Body of pancreas (tissue), 4 donors: ENCODE measurements at regions not wholly inside any gene's neighbourhood (a gene's known extent, or its start where the extent isn't known, plus 50 kb on each side); places are given as distances from the start of the nearest gene placed in this dataset.
A peak's percentile ranks its signal among the peaks of the same experiment; 100 is the strongest.
"Not testable (repeated sequence)": the region's sequence is repeated elsewhere in the genome, so short reads cannot be mapped to it uniquely, and the experiment has no call there.

ENCODE experiments used
- ATAC-seq: fragments of 150-250 bp; one replicate; pipeline ENCODE4 v1.9.1; 2016
- DNase-seq, 4 donors: peaks; one replicate each; pipeline ENCODE4 v3.0.0-alpha.2; 2019
- H3K27ac ChIP-seq, 4 donors: fragments of 200-600 bp; sonication (generic); 1 replicate in 3 of 4; 2 replicates in 1 of 4; pipeline versions ENCODE4 v1.5.1 to v1.6.1; 2016 to 2019; ENCODE audit warnings: mild to moderate bottlenecking in 1 of 4, mixed read lengths in 1 of 4, moderate library complexity in 1 of 4
- H3K27me3 ChIP-seq, 2 donors: fragments of 200-600 bp; sonication (generic); one replicate each; pipeline ENCODE4 v1.6.0; 2016; ENCODE audit warnings: mild to moderate bottlenecking in 1 of 2
- H3K36me3 ChIP-seq, 2 donors: fragments of 200-600 bp; sonication (generic); replicated peaks in 1 of 2; 2 replicates each; pipeline ENCODE4 v1.5.1; 2016; ENCODE audit warnings: low read depth in 2 of 2; ENCODE audit not compliant: insufficient read depth in 1 of 2
- H3K4me1 ChIP-seq: fragments of 200-600 bp; sonication (generic); one replicate; pipeline ENCODE4 v1.6.0; 2016
- H3K4me3 ChIP-seq, 2 donors: fragments of 200-600 bp; sonication (generic); 1 replicate in 1 of 2; 2 replicates in 1 of 2; pipeline ENCODE4 v1.5.1; 2016 to 2019
- H3K9me3 ChIP-seq, 3 donors: fragments of 200-600 bp; sonication (generic); 1 replicate in 2 of 3; 2 replicates in 1 of 3; pipeline ENCODE4 v1.5.1; 2016
- CTCF ChIP-seq, 7 experiments: fragments of 450-650 bp in 4 of 7; fragments of 200-600 bp in 3 of 7; sonication (generic) in 3 of 7; IDR thresholded peaks; one replicate each; pipeline ENCODE4 v1.5.1; 2016 to 2019; ENCODE audit warnings: antibody characterized with exemption in 7 of 7
- POLR2A ChIP-seq, 3 donors: fragments of 450-650 bp; IDR thresholded peaks; one replicate each; pipeline ENCODE4 v1.6.1; 2016; ENCODE audit warnings: antibody characterized with exemption in 3 of 3, mild to moderate bottlenecking in 2 of 3
- WGBS, 2 donors: methylation state at CpG; one replicate each; pipeline ENCODE4 v1.1.5; 2017; 5-methylcytosine and 5-hydroxymethylcytosine counted together
- intact Hi-C: fragments of 100-400 bp; cut with DNase I; formaldehyde crosslinking; loops from one replicate; pipeline ENCODE4 v1.15.1; 2023

- Histone ChIP-seq H3K4me3 (no peak overlapping the region), H3K36me3 (no peaks in the 10 kb centered on the region), H3K4me1 (no peaks in the 10 kb centered on the region), H3K27ac (no peak overlapping the region), H3K9me3 (no peaks in the 10 kb centered on the region), H3K27me3 (no peaks in the 10 kb centered on the region)
- DNase-seq (no peak), ATAC-seq (no peak)
- no peak for TF ChIP-seq POLR2A (IDR thresholded peaks at IDR 0.05)
- TF ChIP-seq CTCF (IDR thresholded peaks at IDR 0.05): no peak
- 87 to 100% methylated on average over 1 of the region's 1 CpG for WGBS, 2 donors
- intact Hi-C loops: no loop called here
Observed at GRCh38 chr6:11311970-11312369, 79.5 kb upstream of the NEDD9 start.

GRCh38 chr6:11309947-11310665 lies 77.6 kb upstream of the NEDD9 start:
- no peak for ATAC-seq

GRCh38 chr6:11307226-11307625 lies 74.8 kb upstream of the NEDD9 start:
- Histone ChIP-seq H3K4me3 (no peak overlapping the region), H3K9me3 (no peaks in the 10 kb centered on the region), H3K27ac (no peak overlapping the region), H3K36me3 (no peaks in the 10 kb centered on the region), H3K27me3 (no peaks in the 10 kb centered on the region), H3K4me1 (no peaks in the 10 kb centered on the region)
- ATAC-seq (no peak), DNase-seq (no peak)
- intact Hi-C loops: no loop called here
- TF ChIP-seq POLR2A (IDR thresholded peaks at IDR 0.05): no peak
- no peak for TF ChIP-seq CTCF (IDR thresholded peaks at IDR 0.05)
- 94 to 98% methylated on average over 3 of the region's 3 CpGs for WGBS, 2 donors

More at GRCh38 chr6:11309947-11310665, 77.6 kb upstream of the NEDD9 start:
- TF ChIP-seq POLR2A (IDR thresholded peaks at IDR 0.05): no peak
- no peak for TF ChIP-seq CTCF (IDR thresholded peaks at IDR 0.05)
- Histone ChIP-seq H3K27me3 (no peaks in the 10 kb centered on the region), H3K27ac (no peak overlapping the region), H3K4me1 (no peaks in the 10 kb centered on the region), H3K36me3 (no peaks in the 10 kb centered on the region), H3K9me3 (no peaks in the 10 kb centered on the region), H3K4me3 (no peak overlapping the region)
- DNase-seq: peak in 1 of 4 donors; percentile 17
- intact Hi-C loops: no loop called here
- 64 to 85% methylated on average over 7 of the region's 7 CpGs for WGBS, 2 donors

GRCh38 chr6:11304946-11305345 lies 72.5 kb upstream of the NEDD9 start:
- DNase-seq (no peak), ATAC-seq (no peak)
- Histone ChIP-seq H3K27ac (no peak overlapping the region), H3K4me3 (no peak overlapping the region), H3K4me1 (no peaks in the 10 kb centered on the region), H3K36me3 (no peaks in the 10 kb centered on the region), H3K27me3 (no peaks in the 10 kb centered on the region), H3K9me3 (no peaks in the 10 kb centered on the region)
- 29 to 30% methylated on average over 3 of the region's 3 CpGs for WGBS, 2 donors
- TF ChIP-seq CTCF (IDR thresholded peaks at IDR 0.05) (no peak), POLR2A (IDR thresholded peaks at IDR 0.05) (no peak)
- intact Hi-C loops: no loop called here

- DNase-seq, H3K4me3 ChIP-seq, H3K9me3 ChIP-seq, H3K36me3 ChIP-seq, H3K27me3 ChIP-seq, intact Hi-C loops, H3K27ac ChIP-seq, ATAC-seq: not testable (repeated sequence)
- WGBS, 2 donors: 69 to 72% methylated on average over 5 of the region's 5 CpGs
- H3K4me1 ChIP-seq: peaks cover 11% of the 10 kb centered on the region
Observed at GRCh38 chr6:11299876-11300428, 67.5 kb upstream of the NEDD9 start.

GRCh38 chr6:11299421-11299784 lies 66.9 kb upstream of the NEDD9 start:
- H3K4me3 ChIP-seq, DNase-seq, intact Hi-C loops, H3K27me3 ChIP-seq, H3K9me3 ChIP-seq, ATAC-seq, H3K27ac ChIP-seq, H3K36me3 ChIP-seq: not testable (repeated sequence)
- H3K4me1 ChIP-seq: peaks cover 11% of the 10 kb centered on the region
- 75 to 78% methylated on average over 5 of the region's 5 CpGs for WGBS, 2 donors
